Glomerular visceral epithelial cell (primary cell): ENCODE measurements at regions not wholly inside any gene's neighbourhood (a gene's known extent, or its start where the extent isn't known, plus 50 kb on each side); places are given as distances from the start of the nearest gene placed in this dataset.
A peak's percentile ranks its signal among the peaks of the same experiment; 100 is the strongest.

ENCODE experiments used
- DNase-seq: peaks from one replicate; pipeline ENCODE4 v3.0.0-alpha.2; 2016; ENCODE audit errors: extremely low spot score

GRCh38 chr17:55634702-55635101 is 88.0 kb downstream of the TMEM100 start:
- no peak for DNase-seq

GRCh38 chr17:55632893-55633292 is 89.8 kb downstream of the TMEM100 start:
- no peak for DNase-seq

DNA sequence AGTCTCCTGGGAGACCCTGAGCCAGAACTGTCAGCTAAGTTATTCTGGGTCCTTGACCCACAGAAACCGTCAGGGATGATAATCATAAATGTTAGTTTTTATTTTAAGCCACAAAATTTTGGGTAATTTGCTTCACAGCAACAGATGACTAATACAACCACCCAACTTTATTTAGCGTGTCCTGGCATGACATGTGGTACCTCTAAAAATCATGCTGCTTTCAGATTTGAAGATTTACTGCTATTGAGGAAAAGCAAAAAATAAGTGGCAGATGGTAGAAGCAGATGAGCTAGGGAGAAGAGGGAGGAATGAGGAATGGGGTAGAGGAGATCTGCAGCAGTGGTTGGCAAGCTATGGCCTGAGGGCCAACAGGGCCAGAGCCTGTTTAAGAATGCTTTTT is 90.4 kb downstream of the TMEM100 start:
- DNase-seq = no peak

DNA sequence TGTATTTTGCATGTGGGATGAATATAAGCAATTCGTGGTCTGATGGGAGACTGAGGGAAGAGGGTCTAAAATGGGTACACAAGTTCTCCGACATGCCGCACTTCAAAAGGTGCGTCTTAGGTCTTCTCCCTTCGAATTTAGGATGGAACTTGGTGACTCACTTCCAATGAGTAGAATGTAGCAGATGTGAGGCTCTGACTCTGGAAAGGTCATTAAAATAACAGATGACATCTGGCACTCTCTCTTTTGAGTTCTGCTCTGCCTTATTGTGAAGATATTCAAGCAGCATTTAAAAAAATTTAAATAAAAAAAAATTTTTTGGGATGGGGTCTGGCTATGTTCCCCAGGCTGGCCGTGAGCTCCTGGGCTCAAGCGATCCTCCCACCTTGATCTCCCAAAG is 92.7 kb downstream of the TMEM100 start:
- no peak for DNase-seq

- no peak for DNase-seq
These were observed 97.1 kb downstream of the TMEM100 start for GRCh38 chr17:55625521-55625920.

- DNase-seq = no peak
These were observed 97.8 kb downstream of the TMEM100 start for GRCh38 chr17:55624772-55625433.

GRCh38 chr17:55622547-55622946 is 100.1 kb downstream of the TMEM100 start:
- no peak for DNase-seq

- no peak for DNase-seq
These were observed 101.7 kb downstream of the TMEM100 start for GRCh38 chr17:55620945-55621344.

- DNase-seq = no peak
These were observed 102.6 kb downstream of the TMEM100 start for GRCh38 chr17:55620023-55620422.

DNA sequence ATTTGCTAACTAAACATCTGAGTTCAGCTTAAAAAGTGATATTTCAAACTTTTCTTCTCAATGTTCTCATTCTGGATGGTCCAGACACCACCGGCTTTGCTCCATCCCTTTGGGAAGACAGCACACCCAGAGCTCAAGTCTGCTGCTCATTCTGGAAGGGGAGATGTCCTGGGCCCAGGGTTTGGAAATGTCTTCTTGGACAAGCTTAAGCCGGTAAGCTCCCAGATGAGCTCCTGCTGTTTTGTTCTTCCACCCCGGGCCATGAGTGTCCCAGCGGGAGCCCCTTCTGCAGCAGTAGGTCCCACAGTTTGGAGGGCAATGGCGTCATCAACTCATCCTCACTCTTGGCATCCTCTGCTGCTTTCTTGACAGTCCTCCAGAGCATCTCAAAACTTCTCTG is 105.2 kb downstream of the TMEM100 start:
- no peak for DNase-seq

- no peak for DNase-seq
These were observed 102.8 kb upstream of the SMIM36 start for GRCh38 chr17:55614061-55614460.

DNA sequence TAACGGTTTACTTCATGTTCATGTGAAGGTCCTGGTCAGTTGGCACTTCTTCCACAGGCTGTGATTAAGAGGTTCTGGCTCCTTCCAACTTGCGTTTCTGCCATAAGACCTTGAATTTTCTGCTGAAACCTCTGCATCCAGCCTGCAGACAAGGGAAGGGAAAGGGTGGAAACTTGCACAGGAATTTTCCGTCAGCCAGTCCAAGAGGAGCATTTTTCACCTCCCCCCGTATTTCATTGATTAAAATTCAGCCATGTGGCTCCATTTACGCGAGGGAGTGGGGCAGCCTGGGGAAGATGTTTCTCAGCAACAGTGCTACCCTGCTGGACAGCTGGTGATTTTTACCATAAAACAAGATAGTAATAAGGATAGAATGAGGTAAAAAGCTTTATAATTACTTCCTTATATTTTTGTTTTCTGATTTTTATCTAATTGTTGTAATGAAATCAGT is 101.5 kb upstream of the SMIM36 start:
- no peak for DNase-seq

- no peak for DNase-seq
These were observed 96.6 kb upstream of the SMIM36 start for GRCh38 chr17:55607731-55608341.

DNA sequence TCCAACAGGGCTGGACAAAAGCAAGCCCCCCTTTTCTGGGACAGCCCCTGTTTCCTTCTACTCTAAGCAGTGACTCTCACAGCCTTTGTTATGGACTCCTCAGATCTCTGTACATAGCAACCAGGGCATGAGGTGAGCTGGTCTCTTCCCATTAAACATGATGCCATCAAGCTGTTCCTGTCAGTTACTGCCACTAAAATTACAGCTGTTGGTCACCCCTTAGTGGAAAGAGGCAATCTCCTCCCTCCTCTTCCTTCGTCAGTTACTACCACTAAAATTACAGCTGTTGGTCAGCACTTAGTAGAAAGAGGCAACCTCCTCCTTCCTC is 95.2 kb upstream of the SMIM36 start:
- no peak for DNase-seq

DNA sequence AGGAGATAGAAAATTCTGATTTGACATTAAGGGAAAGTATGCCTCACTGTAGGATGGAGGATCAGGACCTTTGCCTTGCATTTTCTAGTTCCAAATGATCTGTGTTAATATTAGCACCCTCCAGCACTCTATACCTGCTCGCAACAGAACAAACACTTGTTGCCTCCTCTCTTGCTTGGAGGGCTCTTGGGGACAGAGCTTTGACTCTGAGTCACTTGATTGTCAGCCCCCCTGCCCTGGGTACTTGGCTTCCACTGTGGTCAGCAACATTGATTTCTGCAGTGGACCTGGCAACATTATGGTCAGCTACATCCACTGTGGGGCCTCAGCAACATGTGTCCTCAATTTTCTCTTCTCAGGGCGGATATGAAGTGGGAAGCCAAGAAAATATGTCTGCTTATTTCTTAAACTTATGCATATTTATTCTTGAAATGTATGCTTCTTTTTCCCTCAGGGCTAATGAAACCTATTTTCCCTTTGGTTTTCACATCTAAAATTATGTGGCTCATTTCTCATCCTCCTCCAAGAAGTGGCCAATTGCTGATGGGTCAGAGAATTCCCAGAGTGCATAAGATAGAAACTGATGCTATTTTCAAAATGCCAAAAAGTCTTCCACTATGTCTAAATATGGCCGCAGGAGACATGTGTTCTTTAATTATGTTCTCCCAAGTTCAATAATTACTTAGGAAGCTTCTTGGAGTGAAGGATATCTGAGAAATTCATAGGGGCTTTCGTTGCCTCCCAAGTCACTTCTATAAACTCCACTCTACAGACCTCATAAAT is 94.6 kb upstream of the SMIM36 start:
- no peak for DNase-seq

DNA sequence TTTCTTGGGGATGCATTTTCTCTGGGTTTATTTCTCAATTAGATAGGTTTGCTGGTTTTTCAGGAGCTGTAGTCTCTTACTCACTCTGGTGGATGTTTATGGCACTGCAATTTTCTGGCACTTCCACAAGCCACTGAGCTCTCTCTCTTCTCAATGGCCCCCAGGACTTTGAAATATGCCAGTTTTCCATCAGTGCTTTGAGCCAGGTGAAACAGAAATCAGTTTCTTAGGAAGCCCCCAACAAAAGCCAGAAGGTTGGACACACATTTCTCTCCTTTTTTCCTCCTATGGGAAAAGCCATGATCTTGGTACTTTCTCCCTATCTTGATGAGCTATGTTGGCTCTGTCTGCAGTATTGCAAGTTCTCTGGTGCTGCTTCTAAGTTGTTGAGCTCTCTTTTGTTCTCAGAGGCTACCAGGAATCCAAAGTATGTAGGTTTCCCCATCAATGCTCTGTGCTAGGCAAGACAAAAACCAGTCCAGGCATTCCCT is 90.7 kb upstream of the SMIM36 start:
- peak; percentile 26 for DNase-seq

DNA sequence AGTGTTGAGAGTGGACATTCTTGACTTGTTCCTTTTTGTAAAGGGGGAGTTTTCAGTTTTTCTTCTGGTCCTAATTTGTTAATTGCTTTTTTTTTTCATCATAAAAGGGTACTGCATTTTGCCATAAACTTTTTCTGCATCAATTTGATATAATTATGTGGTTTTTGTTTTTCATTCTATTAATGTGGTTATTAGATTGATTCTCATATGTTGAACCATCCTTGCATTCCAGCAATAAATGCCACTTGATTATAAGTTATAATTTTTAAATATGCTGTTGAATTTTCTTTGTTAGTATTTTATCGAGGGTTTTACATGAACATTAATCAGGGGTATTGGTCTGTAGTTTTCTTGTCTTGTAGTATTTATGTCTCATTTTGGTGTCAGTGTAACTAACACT is 87.2 kb upstream of the SMIM36 start:
- no peak for DNase-seq

DNA sequence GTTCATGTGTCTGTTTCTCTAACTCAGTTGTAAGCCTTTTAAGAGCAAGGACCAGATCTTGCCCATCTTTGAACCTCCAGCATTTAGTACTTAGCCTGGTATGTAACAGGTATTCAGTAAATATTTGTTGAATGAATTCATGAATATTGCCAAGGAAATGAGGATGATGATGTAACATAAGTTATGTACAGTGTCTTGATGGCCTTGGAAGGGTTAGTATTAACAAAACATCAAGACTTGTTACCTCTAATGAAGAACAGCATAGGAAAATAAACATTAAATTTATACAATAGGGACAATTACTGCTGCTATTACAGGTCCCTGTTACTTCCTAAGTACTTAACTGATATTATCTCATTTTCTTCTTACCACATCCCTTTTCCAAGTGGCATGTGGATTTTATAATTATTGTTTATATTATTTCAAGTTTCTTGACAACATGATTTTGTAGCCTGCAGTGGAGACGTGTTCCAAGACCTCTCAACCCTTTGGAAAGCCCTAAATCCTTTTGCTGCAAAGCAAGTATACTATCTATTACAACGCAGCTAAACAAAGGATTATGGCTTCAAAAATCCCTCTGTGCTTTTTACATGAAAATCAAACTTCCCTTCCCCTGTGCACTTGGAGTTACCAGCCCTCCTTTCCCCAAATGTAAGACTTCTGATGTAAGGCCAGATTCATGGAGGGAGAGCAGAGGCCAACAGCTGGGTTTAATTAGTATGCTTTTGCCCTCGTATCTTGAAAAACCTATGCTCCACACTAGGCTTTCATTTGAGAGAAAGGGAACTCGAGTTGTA is 77.4 kb upstream of the SMIM36 start:
- no peak for DNase-seq

DNA sequence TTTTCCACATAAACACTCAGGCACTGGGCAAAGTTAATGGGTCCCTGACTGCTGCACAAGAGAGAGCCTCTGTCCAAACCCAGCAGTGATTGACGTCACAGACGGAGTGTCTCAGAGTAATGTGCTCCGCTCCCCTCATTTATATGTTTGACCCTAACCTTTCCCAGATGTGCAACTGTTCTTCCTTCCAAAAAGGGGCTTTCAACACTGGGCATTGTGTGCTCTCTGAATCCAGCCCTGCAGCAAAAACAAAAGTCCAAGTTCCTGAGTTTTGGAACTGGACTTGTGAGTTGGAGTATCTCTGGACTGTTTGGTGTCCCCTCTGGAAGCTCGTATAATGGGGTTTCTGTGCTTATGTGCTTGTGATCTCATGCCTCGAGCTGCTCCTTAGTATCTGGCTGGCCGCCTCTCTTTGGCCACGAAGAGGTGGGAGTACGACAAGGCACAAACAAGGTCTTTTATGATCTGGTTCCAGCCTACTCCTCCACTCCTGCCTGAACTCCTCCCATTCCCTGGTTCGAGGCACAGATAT is 76.4 kb upstream of the SMIM36 start:
- DNase-seq = no peak

GRCh38 chr17:55585629-55586028 is 74.4 kb upstream of the SMIM36 start:
- DNase-seq = no peak

- DNase-seq = no peak
These were observed 73.6 kb upstream of the SMIM36 start for GRCh38 chr17:55584861-55585260.
